DMS53 treated with DMSO at 0.1 percent for 48 hours (cell line): ENCODE measurements at regions not wholly inside any gene's neighbourhood (a gene's known extent, or its start where the extent isn't known, plus 50 kb on each side); places are given as distances from the start of the nearest gene placed in this dataset.

Experiments
- DNase-seq: peaks from one replicate; lab custom pipeline; 2025; ENCODE audit not compliant: unreplicated experiment; lab: John Stamatoyannopoulos, UW

DNA sequence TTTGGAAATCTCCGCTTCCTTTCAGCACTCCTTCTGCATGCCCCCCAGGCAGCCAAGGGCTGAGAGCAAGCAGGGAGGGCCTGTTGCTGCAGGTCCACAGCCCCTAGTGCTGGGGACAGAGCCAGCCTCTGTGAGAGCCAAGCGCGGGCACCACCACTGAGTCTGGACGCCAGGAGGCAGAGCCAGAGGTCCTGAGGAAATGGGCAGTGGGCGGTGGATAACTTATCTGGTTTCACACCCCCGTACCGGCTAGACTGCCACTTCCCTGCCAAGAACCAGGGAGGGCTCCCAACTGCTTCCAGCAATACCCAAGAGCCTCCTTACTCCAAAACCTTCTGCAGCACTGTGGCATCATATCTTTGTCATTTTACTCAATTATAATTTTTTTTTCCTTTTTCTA is 141.6 kb upstream of the IGF1R start:
- DNase-seq = no peak

DNA sequence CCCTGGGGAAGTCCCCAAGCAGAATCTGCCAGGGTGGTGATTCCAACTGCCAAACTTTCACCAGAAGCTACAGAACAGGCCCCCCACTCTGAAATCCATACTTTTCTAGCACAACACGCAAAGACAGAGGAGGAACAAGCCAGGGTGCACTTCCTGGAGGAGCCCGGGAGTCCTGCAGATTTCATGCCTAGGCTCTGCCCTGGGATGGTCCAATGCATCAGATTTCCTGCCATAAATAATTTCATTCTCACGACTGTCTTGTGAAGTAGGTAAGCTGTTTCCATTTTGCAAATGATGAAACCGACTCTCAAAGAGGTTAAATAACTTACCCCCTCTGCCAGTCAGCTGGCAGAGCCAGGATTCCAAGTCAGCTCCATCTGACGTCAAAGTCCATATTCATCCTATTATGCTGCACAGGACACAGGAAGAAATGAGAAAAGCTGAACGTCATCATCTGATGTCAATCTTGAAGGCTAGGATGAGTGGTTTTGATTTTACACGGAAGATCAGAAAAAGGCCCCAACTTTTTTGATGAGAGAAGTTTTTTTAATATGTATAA is 134.8 kb upstream of the IGF1R start:
- no peak for DNase-seq

DNA sequence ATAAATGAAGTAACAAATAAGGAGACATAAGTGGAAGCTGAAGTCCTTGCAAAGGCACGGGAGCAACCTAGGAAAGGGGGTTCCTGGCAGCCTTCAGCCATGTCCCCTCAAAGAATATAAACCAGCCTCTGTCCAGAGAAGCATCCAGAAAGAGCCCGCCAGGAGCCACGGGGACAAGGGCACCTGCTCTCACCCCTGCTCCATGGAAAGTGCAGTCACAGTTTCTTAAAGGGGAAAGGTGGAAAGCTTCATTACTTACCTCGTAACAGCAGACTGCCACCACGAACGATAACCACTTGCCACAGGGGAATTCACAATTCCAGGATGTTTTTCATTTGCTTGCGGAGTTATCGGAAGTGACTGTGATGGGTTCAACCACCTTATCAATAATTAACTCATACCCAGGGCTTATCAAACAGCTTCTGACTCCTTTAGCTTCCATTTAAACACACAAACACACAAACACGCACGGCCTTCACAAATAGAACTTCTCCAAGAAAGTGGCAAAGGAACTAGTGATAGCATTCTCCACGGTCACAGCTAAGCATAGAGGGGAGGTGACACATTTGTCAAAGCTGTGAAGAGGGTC is 134.2 kb upstream of the IGF1R start:
- no peak for DNase-seq

GRCh38 chr15:98518823-98519561 is 129.3 kb upstream of the IGF1R start:
- peak; percentile 21 for DNase-seq

DNA sequence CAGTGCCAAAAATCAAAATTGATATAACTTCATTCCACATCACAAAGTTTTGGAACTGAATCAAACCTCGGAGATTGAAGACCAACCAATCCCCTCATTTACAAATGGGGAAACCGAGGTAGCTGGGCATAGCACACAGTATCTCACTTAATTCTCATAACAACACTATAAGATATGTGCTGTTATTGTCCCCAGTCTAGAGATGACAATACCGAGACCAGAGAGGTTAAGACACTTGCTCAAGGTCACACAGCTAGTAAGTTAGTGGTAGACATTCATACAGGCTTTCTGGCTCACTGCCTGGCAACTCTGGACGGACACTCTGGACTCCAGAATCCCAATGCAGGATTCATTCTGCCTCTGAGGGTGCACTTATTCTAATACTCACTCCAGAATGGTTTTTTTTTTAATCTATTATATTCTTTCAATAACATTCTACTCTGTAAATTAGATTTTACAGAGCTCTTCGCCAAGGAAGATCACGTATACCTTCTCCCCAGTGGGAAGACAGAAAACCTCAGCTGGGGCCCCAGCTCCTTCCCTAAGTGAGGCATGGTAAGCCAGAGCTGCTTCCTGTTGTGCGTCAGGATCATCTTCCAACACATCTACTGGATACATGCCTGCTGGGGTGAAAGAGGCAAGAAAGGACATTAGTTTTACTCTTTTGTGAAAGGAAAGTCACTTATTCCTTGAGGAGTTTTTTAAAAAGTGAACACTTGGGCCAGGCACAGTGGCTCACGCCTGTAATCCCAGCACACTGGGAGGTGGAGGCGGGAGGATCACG is 128.4 kb upstream of the IGF1R start:
- DNase-seq = no peak

GRCh38 chr15:98522127-98522526 is 126.2 kb upstream of the IGF1R start:
- DNase-seq = no peak

DNA sequence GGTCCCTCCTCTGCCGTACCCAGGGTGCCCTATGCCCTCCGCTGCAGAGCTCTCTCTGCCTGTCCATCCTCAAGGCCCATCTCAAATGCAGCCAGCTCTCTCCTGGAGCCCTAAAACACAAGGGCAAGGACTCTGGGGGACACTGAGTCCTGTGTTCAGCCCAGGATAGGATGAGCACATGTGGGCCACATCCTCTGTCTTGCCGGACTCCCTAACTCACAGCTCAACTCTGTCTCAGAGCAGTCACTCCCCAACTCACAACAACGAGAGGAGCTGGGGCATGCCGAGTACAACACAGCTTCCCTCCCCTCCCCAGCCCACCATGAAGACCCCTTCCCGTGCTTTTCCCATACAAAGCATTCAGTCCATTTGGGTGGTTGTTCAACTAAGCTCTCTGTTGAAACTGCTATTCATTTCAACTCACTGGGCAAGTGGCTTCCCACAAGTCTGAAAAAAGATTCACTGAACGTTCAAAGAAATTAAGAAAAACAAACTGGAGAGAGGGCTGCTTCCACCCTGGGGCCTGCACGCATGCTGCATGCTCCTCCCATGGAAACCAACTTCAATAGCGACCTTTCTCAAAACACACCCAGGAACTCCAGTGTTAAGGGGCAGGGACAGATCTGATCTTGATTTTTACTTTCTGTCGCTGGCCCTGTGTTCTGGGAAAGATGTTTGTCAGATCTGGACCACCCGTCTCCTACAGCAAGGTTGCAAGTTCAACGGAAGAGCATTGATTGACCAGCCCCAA is 124.3 kb upstream of the IGF1R start:
- DNase-seq = no peak

- DNase-seq = no peak
These were observed 123.3 kb upstream of the IGF1R start for GRCh38 chr15:98524838-98525660.

DNA sequence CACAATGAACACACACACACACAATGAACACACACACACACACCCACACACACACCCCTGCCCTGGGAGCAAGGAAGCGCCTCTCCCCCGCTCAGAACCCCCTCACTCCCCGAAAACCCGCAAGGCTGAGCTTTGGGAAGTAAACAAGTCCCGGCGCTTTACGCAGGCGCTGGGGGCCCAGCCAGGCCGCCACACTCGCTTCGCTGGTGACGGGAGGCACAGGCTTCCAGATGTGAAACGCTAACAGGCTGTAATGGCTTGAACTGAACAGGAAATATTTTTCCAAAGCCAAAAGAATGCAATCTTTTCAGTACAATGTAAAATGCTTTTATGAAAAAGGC is 122.7 kb upstream of the IGF1R start:
- DNase-seq = no peak

DNA sequence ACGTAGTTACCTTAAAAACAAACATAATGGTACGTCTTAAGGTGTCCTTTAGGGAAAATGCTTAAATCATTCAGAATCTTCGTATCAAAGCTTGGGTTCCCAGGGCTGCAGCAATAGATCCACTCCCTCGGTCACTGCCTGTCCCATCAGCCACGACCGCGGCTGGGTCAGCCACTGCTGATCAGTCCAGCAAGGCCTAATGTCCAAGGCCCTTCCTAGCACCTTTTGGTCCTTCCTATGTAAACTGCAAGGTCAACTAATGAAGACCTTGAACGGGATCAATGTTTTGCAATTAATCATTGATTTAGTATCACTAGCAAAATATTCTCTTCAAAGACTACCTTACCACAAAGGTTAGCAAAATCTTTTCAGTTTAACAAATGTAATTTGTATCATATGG is 122.2 kb upstream of the IGF1R start:
- DNase-seq = no peak

DNA sequence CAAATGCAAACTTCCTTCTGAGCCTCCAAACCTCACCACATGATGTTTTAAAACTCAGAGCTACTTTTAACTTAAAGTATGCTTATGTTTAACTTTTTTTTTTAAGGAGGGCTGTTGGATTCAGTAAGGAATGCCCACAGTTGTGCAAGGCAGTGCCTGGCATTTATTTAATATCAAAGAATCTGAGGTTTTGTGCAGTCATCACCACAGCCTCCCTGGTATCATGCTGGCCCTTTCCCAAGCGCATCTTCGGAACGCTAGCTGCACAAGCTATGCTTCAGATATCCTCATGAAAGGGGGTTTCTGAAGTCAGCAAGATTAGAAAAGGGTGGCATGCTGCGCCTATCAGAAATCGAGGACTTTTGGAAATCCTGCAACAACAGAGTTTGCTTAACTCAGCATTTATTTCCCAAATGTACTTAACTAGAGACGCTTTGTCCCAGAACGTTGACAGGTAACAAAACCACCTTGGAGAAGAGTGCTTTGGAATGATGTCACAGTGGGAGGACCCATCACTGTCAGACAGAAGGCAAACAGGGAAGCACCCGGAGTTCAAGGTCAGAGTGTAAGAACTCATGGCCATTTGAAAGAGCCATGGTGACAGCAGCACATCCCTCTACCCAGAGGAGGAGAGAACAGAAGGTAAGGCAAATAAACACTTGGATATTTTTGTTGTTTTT is 120.2 kb upstream of the IGF1R start:
- no peak for DNase-seq

DNA sequence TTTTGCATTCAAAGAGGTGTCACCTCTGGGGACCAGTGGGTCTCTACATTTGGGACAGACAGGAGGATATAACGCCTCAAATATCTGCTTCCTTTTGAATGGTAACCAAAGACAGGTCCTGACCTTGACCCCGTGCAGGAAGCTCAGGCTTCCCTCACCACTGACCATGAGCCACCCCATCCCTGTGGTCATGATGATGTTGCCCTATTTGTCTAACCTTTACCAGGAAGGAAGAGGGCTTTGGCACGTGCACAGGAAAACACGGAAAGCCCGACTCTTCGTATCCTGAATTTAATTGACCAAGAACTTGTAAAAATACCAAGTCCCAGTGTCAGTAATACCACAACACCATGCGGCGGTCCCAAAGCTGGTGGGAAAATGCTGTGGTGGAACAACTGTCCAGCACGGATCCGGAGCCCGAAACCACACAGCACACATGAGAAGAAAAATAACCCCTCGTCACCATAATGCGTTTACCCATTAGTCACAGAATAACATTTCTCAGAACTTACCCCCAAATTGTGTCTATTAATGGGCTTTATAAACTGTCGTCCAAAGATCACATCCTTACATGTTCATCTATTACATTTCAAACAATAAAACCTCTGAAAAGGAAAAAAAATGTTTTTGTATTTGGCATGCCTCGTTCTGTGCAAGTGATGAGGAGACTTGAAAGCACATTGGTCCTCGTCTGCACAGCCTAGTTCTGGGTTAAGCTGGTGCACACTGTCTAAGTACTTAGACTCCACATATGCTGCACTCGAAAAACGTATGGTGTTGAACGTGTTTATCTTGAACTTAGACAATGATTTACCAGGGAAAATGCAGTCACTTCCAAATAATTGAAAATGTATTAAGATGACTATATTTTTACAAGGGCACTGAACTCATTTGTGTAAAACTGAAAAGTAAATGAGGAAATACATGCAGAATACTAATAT is 118.9 kb upstream of the IGF1R start:
- DNase-seq = no peak

DNA sequence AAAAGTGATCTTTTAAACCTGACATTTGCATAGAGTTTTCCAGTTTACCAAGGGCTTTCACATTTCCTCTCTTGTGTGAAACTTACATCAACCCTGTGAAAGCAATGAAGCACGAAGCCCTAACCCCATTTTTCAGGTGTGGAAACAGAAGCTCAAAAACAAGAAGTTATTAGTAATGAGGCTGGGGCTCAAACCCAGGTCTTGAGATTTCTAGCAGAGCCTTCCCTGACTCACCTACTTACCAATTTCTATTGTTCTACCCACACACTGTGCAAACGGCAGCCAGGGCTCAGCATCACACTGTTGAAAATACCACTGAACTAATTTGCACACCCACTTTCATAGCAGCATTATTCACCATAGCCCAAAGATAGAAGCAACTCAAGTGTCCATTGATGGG is 117.8 kb upstream of the IGF1R start:
- no peak for DNase-seq

- no peak for DNase-seq
These were observed 116.3 kb upstream of the IGF1R start for GRCh38 chr15:98532063-98532462.

DNA sequence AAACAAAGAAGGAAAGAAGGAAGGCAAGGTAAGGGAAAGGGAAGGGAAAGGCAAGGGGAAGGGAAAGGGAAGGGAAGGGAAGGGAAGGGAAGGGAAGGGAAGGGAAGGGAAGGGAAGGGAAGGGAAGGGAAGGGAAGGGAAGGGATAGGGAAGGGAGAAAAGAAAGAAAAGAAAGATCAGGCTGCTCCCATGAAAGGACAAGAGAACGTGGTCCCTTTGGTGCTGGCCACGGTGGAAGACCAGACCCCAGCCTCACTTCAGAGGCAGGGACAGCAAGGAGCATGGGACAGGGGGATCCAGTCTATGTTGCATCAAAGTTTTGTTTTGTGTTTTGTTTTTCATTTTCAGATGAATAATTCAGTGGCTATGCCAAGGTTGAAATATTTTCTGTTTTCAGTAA is 111.4 kb upstream of the IGF1R start:
- no peak for DNase-seq

- no peak for DNase-seq
These were observed 110.8 kb upstream of the IGF1R start for GRCh38 chr15:98537516-98538060.

GRCh38 chr15:98541519-98541918 is 106.8 kb upstream of the IGF1R start:
- no peak for DNase-seq

GRCh38 chr15:98543237-98543636 is 105.1 kb upstream of the IGF1R start:
- no peak for DNase-seq

GRCh38 chr15:98546329-98546728 is 102.0 kb upstream of the IGF1R start:
- no peak for DNase-seq
